ENCODE measurements at regions not wholly inside any gene's neighbourhood (a gene's known extent, or its start where the extent isn't known, plus 50 kb on each side); places are given as distances from the start of the nearest gene placed in this dataset.

- TF ChIP-seq POLR2A (IDR thresholded peaks at IDR 0.05; ENCODE audit: low read depth, low read length) = no peak
- TF ChIP-seq POLR2AphosphoS5 (IDR thresholded peaks at IDR 0.05; ENCODE audit: low read depth, low read length) = no peak
Observed at GRCh38 chr2:183919167-183919566, 679.2 kb upstream of the ZNF804A start.
